ENCODE measurements at regions not wholly inside any gene's neighbourhood (a gene's known extent, or its start where the extent isn't known, plus 50 kb on each side); places are given as distances from the start of the nearest gene placed in this dataset.

- DNase-seq (no peak), ATAC-seq (no peak)
- intact Hi-C loops (cut with DNase I) = no loop called here
- 87 to 91% (median 88%) methylated on average over 31 of the region's 31 CpGs for WGBS, 4 donors
- H3K36me3 ChIP-seq = no peaks in the 10 kb centered on the region
- peaks cover 0 to 3% (median 0%) of the 10 kb centered on the region in 9 donors for H3K27me3 ChIP-seq
- H3K4me1 ChIP-seq = no peaks in the 10 kb centered on the region
- no peaks in the 10 kb centered on the region for H3K9me3 ChIP-seq
- no peak overlapping the region for H3K4me3 ChIP-seq
- no peak overlapping the region for H3K27ac ChIP-seq
- TF ChIP-seq POLR2A (IDR thresholded peaks at IDR 0.05) = no peak
- no peak for TF ChIP-seq CTCF (IDR thresholded peaks at IDR 0.05)
Measured at GRCh38 chr18:78480262-78481054, 499.2 kb upstream of the SALL3 start.

GRCh38 chr18:78482378-78482777 lies 497.2 kb upstream of the SALL3 start:
- DNase-seq (no peak), ATAC-seq (no peak)
- H3K27ac ChIP-seq = no peak overlapping the region
- H3K4me1 ChIP-seq = no peaks in the 10 kb centered on the region
- no peak for TF ChIP-seq CTCF (IDR thresholded peaks at IDR 0.05)
- TF ChIP-seq POLR2A (IDR thresholded peaks at IDR 0.05) = no peak
- intact Hi-C loops (cut with DNase I) = no loop called here
- H3K9me3 ChIP-seq = no peaks in the 10 kb centered on the region
- peaks cover 0 to 3% (median 0%) of the 10 kb centered on the region in 9 donors for H3K27me3 ChIP-seq
- WGBS, 4 donors = 66 to 75% (median 69%) methylated on average over 2 to 7 of the region's 7 CpGs
- no peak overlapping the region for H3K4me3 ChIP-seq
- H3K36me3 ChIP-seq = no peaks in the 10 kb centered on the region

- no peak overlapping the region for H3K4me3 ChIP-seq
- peaks cover 0 to 14% (median 0%) of the 10 kb centered on the region in 12 donors for H3K9me3 ChIP-seq
- no peaks in the 10 kb centered on the region for H3K4me1 ChIP-seq
- 81 to 91% (median 86%) methylated on average over 6 of the region's 6 CpGs for WGBS, 4 donors
- H3K36me3 ChIP-seq = no peaks in the 10 kb centered on the region
- no peaks in the 10 kb centered on the region for H3K27me3 ChIP-seq
- H3K27ac ChIP-seq = no peak overlapping the region
- intact Hi-C loops (cut with DNase I) = no loop called here
- TF ChIP-seq CTCF (IDR thresholded peaks at IDR 0.05) (no peak), POLR2A (IDR thresholded peaks at IDR 0.05) (no peak)
- no peak for DNase-seq
- no peak for ATAC-seq
Measured at GRCh38 chr18:78487649-78488048, 492.0 kb upstream of the SALL3 start.

- 87 to 97% (median 93%) methylated on average over 15 to 19 of the region's 19 CpGs for WGBS, 4 donors
- H3K36me3 ChIP-seq = no peaks in the 10 kb centered on the region
- peaks cover 0 to 14% (median 0%) of the 10 kb centered on the region in 12 donors for H3K9me3 ChIP-seq
- DNase-seq (no peak), ATAC-seq (no peak)
- intact Hi-C loops (cut with DNase I) = no loop called here
- H3K27me3 ChIP-seq = no peaks in the 10 kb centered on the region
- H3K27ac ChIP-seq = no peak overlapping the region
- no peaks in the 10 kb centered on the region for H3K4me1 ChIP-seq
- H3K4me3 ChIP-seq = no peak overlapping the region
- TF ChIP-seq POLR2A (IDR thresholded peaks at IDR 0.05) = no peak
- TF ChIP-seq CTCF (IDR thresholded peaks at IDR 0.05) = no peak
Measured at GRCh38 chr18:78492064-78492812, 487.4 kb upstream of the SALL3 start.

All from heart left ventricle (tissue), 16 donors.